ENCODE measurements at regions not wholly inside any gene's neighbourhood (a gene's known extent, or its start where the extent isn't known, plus 50 kb on each side); places are given as distances from the start of the nearest gene placed in this dataset.

DNA sequence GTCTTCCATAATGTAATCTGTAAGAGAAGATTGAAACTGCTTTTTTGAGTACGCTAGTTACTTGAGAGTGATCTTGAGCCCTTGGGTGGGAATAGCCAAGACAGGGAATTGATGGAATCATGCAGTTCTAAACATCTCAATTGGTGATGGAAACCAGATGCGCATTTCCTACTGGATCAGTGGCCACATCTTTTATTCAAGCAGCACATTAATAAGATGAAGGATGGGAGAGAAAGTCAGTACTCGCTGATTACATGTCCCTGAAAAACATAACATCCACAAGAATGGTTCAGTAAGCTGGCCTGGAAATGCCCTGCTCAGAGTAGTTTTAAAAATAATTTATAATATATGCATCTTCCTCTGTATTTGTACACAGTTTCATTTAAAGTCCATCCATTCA, 833.8 kb downstream of the JRKL start:
- WGBS, 3 donors = 88 to 90% (median 88%) methylated on average over 3 of the region's 3 CpGs

GRCh38 chr11:97224396-97224795, 834.6 kb downstream of the JRKL start:
- Histone ChIP-seq H3K9me3 (no peaks in the 10 kb centered on the region), H3K36me3 (no peaks in the 10 kb centered on the region), H3K4me1 (ENCODE audit: insufficient read depth) (no peaks in the 10 kb centered on the region), H3K27me3 (no peaks in the 10 kb centered on the region), H3K27ac (no peak overlapping the region), H3K4me3 (no peak overlapping the region)
- WGBS, 3 donors = 60 to 72% (median 63%) methylated on average over 4 of the region's 4 CpGs
- DNase-seq = no peak
- TF ChIP-seq EP300 (IDR thresholded peaks at IDR 0.05) (no peak), CTCF (IDR thresholded peaks at IDR 0.05) (no peak), POLR2A (IDR thresholded peaks at IDR 0.05) (no peak)
- intact Hi-C loops (cut with DNase I) = no loop called here

More for the DNA sequence above, 833.8 kb downstream of the JRKL start:
- H3K9me3 ChIP-seq = no peaks in the 10 kb centered on the region
- TF ChIP-seq EP300 (IDR thresholded peaks at IDR 0.05) = no peak
- TF ChIP-seq CTCF (IDR thresholded peaks at IDR 0.05) = no peak
- TF ChIP-seq POLR2A (IDR thresholded peaks at IDR 0.05) = no peak
- no peaks in the 10 kb centered on the region for H3K27me3 ChIP-seq
- DNase-seq = no peak
- H3K4me1 ChIP-seq (ENCODE audit: insufficient read depth) = no peaks in the 10 kb centered on the region
- intact Hi-C loops (cut with DNase I) = no loop called here
- no peak overlapping the region for H3K4me3 ChIP-seq
- H3K27ac ChIP-seq = no peak overlapping the region
- no peaks in the 10 kb centered on the region for H3K36me3 ChIP-seq

DNA sequence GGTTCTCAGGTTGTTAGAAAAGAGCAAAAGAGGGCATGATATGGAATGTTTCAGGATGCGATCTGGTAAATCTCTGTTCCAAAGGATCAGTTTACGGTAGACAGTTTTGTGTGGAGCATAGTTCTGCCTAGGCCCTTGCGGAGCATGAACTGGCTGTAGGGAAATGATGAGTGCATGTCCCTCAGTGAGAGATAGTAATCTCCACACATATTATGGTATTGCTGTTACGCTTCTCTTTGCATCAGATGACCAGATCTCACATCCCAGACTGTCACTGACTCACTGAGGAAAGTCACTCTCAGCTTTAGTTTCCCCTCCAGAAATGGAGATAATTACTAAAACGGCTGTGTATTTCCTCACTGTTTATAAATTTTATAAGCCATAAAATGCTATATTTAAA, 836.0 kb downstream of the JRKL start:
- no peaks in the 10 kb centered on the region for H3K36me3 ChIP-seq
- H3K4me1 ChIP-seq (ENCODE audit: insufficient read depth) = no peaks in the 10 kb centered on the region
- 82 to 88% (median 84%) methylated on average over 5 of the region's 5 CpGs for WGBS, 3 donors
- H3K9me3 ChIP-seq = no peaks in the 10 kb centered on the region
- H3K27me3 ChIP-seq = no peaks in the 10 kb centered on the region
- no peak for TF ChIP-seq POLR2A (IDR thresholded peaks at IDR 0.05)
- no peak for TF ChIP-seq CTCF (IDR thresholded peaks at IDR 0.05)
- no peak for TF ChIP-seq EP300 (IDR thresholded peaks at IDR 0.05)
- intact Hi-C loops (cut with DNase I) = no loop called here
- H3K4me3 ChIP-seq = no peak overlapping the region
- no peak for DNase-seq
- H3K27ac ChIP-seq = no peak overlapping the region

DNA sequence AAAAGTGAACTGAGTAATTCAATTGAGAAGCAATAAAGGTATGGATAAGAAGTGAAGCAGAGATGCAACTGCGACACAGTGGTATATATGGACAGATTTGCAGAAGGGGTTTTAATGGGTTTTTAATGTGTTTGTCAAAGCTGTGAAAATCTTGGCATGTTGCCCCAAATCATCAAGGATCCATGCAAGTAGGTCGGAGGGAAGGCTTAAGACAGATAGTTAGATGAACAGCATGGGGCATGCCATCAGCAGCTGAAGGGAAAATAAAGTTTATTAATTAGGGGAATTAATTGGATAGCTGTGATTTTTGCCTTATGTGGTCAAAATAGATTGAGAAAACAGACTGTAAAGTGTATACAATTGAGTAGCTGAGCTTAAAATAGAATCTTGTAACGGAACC, 840.1 kb downstream of the JRKL start:
- Histone ChIP-seq H3K9me3 (no peaks in the 10 kb centered on the region), H3K4me3 (no peak overlapping the region), H3K27me3 (no peaks in the 10 kb centered on the region), H3K27ac (no peak overlapping the region), H3K4me1 (ENCODE audit: insufficient read depth) (no peaks in the 10 kb centered on the region), H3K36me3 (no peaks in the 10 kb centered on the region)
- 44 to 59% (median 51%) methylated on average over 3 of the region's 3 CpGs for WGBS, 3 donors
- TF ChIP-seq EP300 (IDR thresholded peaks at IDR 0.05) (no peak), CTCF (IDR thresholded peaks at IDR 0.05) (no peak), POLR2A (IDR thresholded peaks at IDR 0.05) (no peak)
- intact Hi-C loops (cut with DNase I) = no loop called here
- no peak for DNase-seq

DNA sequence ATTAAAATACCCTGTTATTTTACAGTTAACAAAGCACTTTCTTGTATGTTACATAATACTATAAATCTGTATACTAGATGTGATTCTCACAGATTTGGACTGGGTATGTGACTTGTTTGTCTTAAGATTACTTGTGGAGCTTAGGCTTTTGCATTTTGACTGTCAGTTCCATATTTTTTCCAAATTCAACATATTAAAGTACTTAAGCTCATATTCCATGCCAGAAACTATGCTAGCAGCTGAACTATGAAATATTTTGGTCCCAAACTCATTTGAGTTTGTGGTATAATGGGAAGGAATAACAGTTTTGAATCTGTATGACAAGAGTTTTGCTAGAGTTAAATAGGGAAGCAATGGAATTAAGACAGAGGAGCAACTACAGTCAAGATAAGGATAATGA, 841.4 kb downstream of the JRKL start:
- Histone ChIP-seq H3K27me3 (no peaks in the 10 kb centered on the region), H3K9me3 (no peaks in the 10 kb centered on the region), H3K4me1 (ENCODE audit: insufficient read depth) (no peaks in the 10 kb centered on the region), H3K36me3 (no peaks in the 10 kb centered on the region), H3K27ac (no peak overlapping the region), H3K4me3 (no peak overlapping the region)
- intact Hi-C loops (cut with DNase I) = no loop called here
- TF ChIP-seq EP300 (IDR thresholded peaks at IDR 0.05) (no peak), CTCF (IDR thresholded peaks at IDR 0.05) (no peak), POLR2A (IDR thresholded peaks at IDR 0.05) (no peak)
- no peak for DNase-seq
